ENCODE measurements at regions not wholly inside any gene's neighbourhood (a gene's known extent, or its start where the extent isn't known, plus 50 kb on each side); places are given as distances from the start of the nearest gene placed in this dataset.

DNA sequence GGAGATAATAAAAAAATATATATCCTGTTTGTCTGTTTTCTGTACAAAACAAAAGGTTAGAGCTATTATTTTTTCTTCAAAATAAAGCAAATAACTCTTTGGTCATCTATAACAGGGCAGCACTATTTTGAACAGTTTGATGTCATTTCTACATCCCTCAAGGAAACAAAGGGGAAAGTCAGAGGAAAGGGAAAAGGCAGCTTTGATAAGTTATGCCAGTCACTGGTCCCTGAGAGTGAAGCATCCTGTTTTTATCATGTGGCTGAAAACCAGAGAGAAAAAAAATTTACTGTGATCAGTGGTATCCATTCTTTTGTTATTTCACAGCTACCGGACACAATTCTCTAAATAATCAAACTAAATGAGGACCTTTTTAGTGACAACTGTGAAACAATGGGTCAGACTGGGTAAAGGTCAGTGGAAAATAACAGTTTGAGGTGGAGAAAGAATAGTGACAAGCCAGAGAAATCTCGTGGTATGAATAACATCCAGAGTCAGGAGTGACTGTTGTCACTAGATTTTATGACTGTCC lies 356.0 kb downstream of the HDGFL1 start:
- Histone ChIP-seq H3K4me1 (ENCODE audit: insufficient read depth, low read length) (no peaks in the 10 kb centered on the region), H3K4me2 (ENCODE audit: insufficient read depth, low read length) (no peak overlapping the region), H3K36me3 (ENCODE audit: insufficient read depth, low read length) (no peaks in the 10 kb centered on the region), H3K27me3 (ENCODE audit: insufficient read depth, low read length) (no peaks in the 10 kb centered on the region), H3K27ac (ENCODE audit: low read depth, low read length) (no peak overlapping the region), H3K4me3 (ENCODE audit: insufficient read depth, low read length) (no peak overlapping the region), H2AFZ (ENCODE audit: low read length) (no peak overlapping the region), H4K20me1 (ENCODE audit: insufficient read depth, low read length) (no peaks in the 10 kb centered on the region), H3K79me2 (ENCODE audit: insufficient read depth, low read length) (no peaks in the 10 kb centered on the region), H3K9me3 (ENCODE audit: low read depth, low read length) (no peaks in the 10 kb centered on the region)
- no peak for DNase-seq (ENCODE audit: insufficient read length, low spot score, missing footprints)
- TF ChIP-seq, protein P1, sequence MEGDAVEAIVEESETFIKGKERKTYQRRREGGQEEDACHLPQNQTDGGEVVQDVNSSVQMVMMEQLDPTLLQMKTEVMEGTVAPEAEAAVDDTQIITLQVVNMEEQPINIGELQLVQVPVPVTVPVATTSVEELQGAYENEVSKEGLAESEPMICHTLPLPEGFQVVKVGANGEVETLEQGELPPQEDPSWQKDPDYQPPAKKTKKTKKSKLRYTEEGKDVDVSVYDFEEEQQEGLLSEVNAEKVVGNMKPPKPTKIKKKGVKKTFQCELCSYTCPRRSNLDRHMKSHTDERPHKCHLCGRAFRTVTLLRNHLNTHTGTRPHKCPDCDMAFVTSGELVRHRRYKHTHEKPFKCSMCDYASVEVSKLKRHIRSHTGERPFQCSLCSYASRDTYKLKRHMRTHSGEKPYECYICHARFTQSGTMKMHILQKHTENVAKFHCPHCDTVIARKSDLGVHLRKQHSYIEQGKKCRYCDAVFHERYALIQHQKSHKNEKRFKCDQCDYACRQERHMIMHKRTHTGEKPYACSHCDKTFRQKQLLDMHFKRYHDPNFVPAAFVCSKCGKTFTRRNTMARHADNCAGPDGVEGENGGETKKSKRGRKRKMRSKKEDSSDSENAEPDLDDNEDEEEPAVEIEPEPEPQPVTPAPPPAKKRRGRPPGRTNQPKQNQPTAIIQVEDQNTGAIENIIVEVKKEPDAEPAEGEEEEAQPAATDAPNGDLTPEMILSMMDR (IDR thresholded peaks at IDR 0.05; ENCODE audit: extremely low read depth, low read depth, low read length): no peak

DNA sequence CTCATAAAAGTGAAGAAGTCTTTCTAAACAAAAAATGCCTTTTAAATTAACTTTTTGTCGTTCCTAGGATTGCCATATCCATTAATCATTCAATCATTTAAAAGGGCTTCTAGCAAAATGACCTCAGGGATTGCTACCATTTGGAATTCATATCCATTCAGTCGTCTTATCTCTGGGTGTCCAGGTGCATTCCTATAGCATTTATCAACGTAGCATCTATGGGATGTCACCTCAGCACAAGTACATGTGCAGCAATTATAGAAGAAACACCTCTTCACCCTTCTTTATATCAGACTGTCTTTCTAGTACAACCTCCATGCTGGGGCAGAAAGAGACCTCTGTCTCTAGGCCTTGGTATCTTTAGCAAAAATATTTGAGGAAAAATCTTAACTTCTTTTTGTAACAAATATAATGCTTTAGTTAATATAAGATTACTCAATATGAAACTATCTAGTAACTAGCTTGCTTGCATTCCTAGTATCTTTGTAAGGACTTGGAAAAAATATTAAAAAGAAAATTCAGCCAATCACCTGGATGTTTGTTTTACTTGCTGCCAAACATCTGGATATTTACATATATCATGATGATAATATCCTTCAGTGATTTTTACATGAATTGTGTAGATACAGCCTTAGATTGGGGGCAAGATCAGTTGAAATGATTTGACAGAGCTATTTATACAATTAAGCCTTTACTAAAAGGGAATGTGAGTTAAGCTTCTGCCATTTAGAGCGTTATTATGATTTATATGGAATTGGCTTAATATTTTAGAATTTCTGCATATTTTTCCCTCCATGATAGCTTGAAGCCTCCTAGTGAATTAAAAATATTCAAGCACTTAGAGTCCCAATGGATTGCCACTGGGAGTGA lies 356.8 kb downstream of the HDGFL1 start:
- Histone ChIP-seq H2AFZ (ENCODE audit: low read length) (no peak overlapping the region), H3K27me3 (ENCODE audit: insufficient read depth, low read length) (no peaks in the 10 kb centered on the region), H3K9me3 (ENCODE audit: low read depth, low read length) (no peaks in the 10 kb centered on the region), H3K36me3 (ENCODE audit: insufficient read depth, low read length) (no peaks in the 10 kb centered on the region), H3K27ac (ENCODE audit: low read depth, low read length) (no peak overlapping the region), H4K20me1 (ENCODE audit: insufficient read depth, low read length) (no peaks in the 10 kb centered on the region), H3K79me2 (ENCODE audit: insufficient read depth, low read length) (no peaks in the 10 kb centered on the region), H3K4me3 (ENCODE audit: insufficient read depth, low read length) (no peak overlapping the region), H3K4me1 (ENCODE audit: insufficient read depth, low read length) (no peaks in the 10 kb centered on the region), H3K4me2 (ENCODE audit: insufficient read depth, low read length) (no peak overlapping the region)
- no peak for DNase-seq (ENCODE audit: insufficient read length, low spot score, missing footprints)
- TF ChIP-seq, protein P1 (IDR thresholded peaks at IDR 0.05; ENCODE audit: extremely low read depth, low read depth, low read length): no peak

DNA sequence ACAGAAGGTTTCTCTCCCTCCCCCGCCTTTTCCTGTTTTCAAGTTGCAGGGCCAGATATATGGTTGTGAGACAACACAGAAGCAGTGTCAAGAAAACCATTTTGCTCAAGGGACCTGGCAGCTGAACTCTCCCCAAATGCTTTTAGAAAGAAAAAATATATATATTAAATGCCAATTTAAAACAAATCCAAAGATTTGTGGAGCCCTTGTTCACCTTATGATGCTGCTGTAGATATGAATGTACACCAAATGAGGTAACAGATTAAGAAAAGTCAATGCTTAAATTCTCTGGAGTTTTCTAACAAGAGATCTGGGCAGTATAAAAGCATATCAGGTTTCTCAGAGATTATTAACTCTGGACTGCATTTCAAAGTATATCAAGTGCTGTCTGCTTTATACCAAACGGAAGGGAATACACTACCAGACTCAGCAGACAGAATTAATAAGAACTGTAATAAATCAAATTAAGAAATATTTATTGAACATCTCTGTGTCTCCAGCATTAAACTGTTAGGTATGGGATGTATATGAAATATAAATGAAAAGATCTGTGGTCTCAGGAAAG lies 357.5 kb downstream of the HDGFL1 start:
- Histone ChIP-seq H3K27ac (ENCODE audit: low read depth, low read length) (no peak overlapping the region), H3K27me3 (ENCODE audit: insufficient read depth, low read length) (no peaks in the 10 kb centered on the region), H3K79me2 (ENCODE audit: insufficient read depth, low read length) (no peaks in the 10 kb centered on the region), H2AFZ (ENCODE audit: low read length) (no peak overlapping the region), H3K4me3 (ENCODE audit: insufficient read depth, low read length) (no peak overlapping the region), H3K4me2 (ENCODE audit: insufficient read depth, low read length) (no peak overlapping the region), H3K36me3 (ENCODE audit: insufficient read depth, low read length) (no peaks in the 10 kb centered on the region), H3K4me1 (ENCODE audit: insufficient read depth, low read length) (no peaks in the 10 kb centered on the region), H4K20me1 (ENCODE audit: insufficient read depth, low read length) (no peaks in the 10 kb centered on the region), H3K9me3 (ENCODE audit: low read depth, low read length) (no peaks in the 10 kb centered on the region)
- DNase-seq (ENCODE audit: insufficient read length, low spot score, missing footprints): no peak
- TF ChIP-seq, protein P1 (IDR thresholded peaks at IDR 0.05; ENCODE audit: extremely low read depth, low read depth, low read length): no peak

DNA sequence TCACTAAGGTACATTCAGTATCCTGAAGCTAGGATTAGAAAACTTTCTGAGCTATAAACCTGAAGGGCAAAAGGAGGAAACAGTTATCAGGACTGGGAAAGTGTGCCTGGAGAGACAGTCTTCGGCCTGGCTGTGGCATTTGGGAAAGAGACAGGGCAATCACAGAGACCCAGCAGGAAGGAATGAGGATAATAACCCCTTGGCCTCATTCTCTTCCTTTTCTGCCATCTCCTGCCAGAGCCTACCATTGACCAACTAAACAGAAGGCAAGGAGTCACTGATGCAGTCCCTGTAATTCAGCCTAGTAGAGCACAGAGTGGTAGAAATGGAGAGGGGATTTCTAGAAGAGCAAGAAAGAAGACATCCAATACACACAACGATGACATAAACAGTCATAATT lies 359.4 kb downstream of the HDGFL1 start:
- H3K79me2 ChIP-seq (ENCODE audit: insufficient read depth, low read length): no peaks in the 10 kb centered on the region
- TF ChIP-seq, protein P1 (IDR thresholded peaks at IDR 0.05; ENCODE audit: extremely low read depth, low read depth, low read length): no peak

More for the DNA sequence above, 359.4 kb downstream of the HDGFL1 start:
- Histone ChIP-seq H3K9me3 (ENCODE audit: low read depth, low read length) (no peaks in the 10 kb centered on the region), H3K27me3 (ENCODE audit: insufficient read depth, low read length) (no peaks in the 10 kb centered on the region), H2AFZ (ENCODE audit: low read length) (peak overlapping the region; percentile 61), H3K36me3 (ENCODE audit: insufficient read depth, low read length) (no peaks in the 10 kb centered on the region), H3K4me1 (ENCODE audit: insufficient read depth, low read length) (no peaks in the 10 kb centered on the region), H3K4me2 (ENCODE audit: insufficient read depth, low read length) (no peak overlapping the region), H4K20me1 (ENCODE audit: insufficient read depth, low read length) (no peaks in the 10 kb centered on the region), H3K4me3 (ENCODE audit: insufficient read depth, low read length) (no peak overlapping the region), H3K27ac (ENCODE audit: low read depth, low read length) (no peak overlapping the region)
- DNase-seq (ENCODE audit: insufficient read length, low spot score, missing footprints): no peak

All from osteoblast (primary cell).